ENCODE measurements at regions not wholly inside any gene's neighbourhood (a gene's known extent, or its start where the extent isn't known, plus 50 kb on each side); places are given as distances from the start of the nearest gene placed in this dataset.

- Histone ChIP-seq H2AFZ (ENCODE audit: low read length) (no peak overlapping the region), H3K27me3 (ENCODE audit: control insufficient read depth, insufficient read depth, low read length) (no peaks in the 10 kb centered on the region), H3K79me2 (ENCODE audit: control insufficient read depth, insufficient read depth, low read length) (no peaks in the 10 kb centered on the region), H3K4me3 (replicated peaks in 1 of 4; ENCODE audit: control extremely low read depth in 1 of 4, insufficient read depth in 1 of 4, low read depth in 3 of 4, low read length in 4 of 4) (no peak overlapping the region), H4K20me1 (ENCODE audit: control insufficient read depth, extremely low read depth, insufficient read depth, low read length) (no peaks in the 10 kb centered on the region), H3K9ac (ENCODE audit: insufficient read depth, low read length) (no peak overlapping the region), H3K36me3 (ENCODE audit: control insufficient read depth, insufficient read depth, low read length) (no peaks in the 10 kb centered on the region), H3K27ac (ENCODE audit: insufficient read depth, low read length) (no peak overlapping the region), H3K9me3 (ENCODE audit: control insufficient read depth, insufficient read depth, low read depth, low read length) (no peaks in the 10 kb centered on the region), H3K4me2 (ENCODE audit: extremely low read depth, insufficient read depth, low read length) (no peak overlapping the region), H3K4me1 (ENCODE audit: control insufficient read depth, extremely low read depth, insufficient read depth, low read length) (peaks cover 4% of the 10 kb centered on the region)
- no peak for DNase-seq (ENCODE audit: low read depth in 2 of 2)
- no peak for TF ChIP-seq EZH2 (IDR thresholded peaks at IDR 0.05; ENCODE audit: low read length, missing control alignments)
- TF ChIP-seq, protein P1, sequence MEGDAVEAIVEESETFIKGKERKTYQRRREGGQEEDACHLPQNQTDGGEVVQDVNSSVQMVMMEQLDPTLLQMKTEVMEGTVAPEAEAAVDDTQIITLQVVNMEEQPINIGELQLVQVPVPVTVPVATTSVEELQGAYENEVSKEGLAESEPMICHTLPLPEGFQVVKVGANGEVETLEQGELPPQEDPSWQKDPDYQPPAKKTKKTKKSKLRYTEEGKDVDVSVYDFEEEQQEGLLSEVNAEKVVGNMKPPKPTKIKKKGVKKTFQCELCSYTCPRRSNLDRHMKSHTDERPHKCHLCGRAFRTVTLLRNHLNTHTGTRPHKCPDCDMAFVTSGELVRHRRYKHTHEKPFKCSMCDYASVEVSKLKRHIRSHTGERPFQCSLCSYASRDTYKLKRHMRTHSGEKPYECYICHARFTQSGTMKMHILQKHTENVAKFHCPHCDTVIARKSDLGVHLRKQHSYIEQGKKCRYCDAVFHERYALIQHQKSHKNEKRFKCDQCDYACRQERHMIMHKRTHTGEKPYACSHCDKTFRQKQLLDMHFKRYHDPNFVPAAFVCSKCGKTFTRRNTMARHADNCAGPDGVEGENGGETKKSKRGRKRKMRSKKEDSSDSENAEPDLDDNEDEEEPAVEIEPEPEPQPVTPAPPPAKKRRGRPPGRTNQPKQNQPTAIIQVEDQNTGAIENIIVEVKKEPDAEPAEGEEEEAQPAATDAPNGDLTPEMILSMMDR (conservative IDR thresholded peaks at IDR 0.05 in 1 of 2, IDR thresholded peaks at IDR 0.05 in 1 of 2; ENCODE audit: low read depth in 1 of 2, low read length in 2 of 2) = no peak
Measured at GRCh38 chr7:131254211-131254610, 73.5 kb upstream of the MKLN1 start.

GRCh38 chr7:131255242-131255641 lies 72.4 kb upstream of the MKLN1 start:
- H3K4me2 ChIP-seq (ENCODE audit: extremely low read depth, insufficient read depth, low read length) = no peak overlapping the region
- H3K79me2 ChIP-seq (ENCODE audit: control insufficient read depth, insufficient read depth, low read length) = no peaks in the 10 kb centered on the region
- H3K27me3 ChIP-seq (ENCODE audit: control insufficient read depth, insufficient read depth, low read length) = no peaks in the 10 kb centered on the region
- peak in 1 of 2 donors; percentile 24 for DNase-seq (ENCODE audit: low read depth in 2 of 2)
- TF ChIP-seq, protein P1 (conservative IDR thresholded peaks at IDR 0.05 in 1 of 2, IDR thresholded peaks at IDR 0.05 in 1 of 2; ENCODE audit: low read depth in 1 of 2, low read length in 2 of 2) = no peak
- TF ChIP-seq EZH2 (IDR thresholded peaks at IDR 0.05; ENCODE audit: low read length, missing control alignments) = no peak
- H3K9ac ChIP-seq (ENCODE audit: insufficient read depth, low read length) = no peak overlapping the region
- H3K36me3 ChIP-seq (ENCODE audit: control insufficient read depth, insufficient read depth, low read length) = no peaks in the 10 kb centered on the region
- H3K4me3 ChIP-seq (replicated peaks in 1 of 4; ENCODE audit: control extremely low read depth in 1 of 4, insufficient read depth in 1 of 4, low read depth in 3 of 4, low read length in 4 of 4) = no peak overlapping the region
- H3K27ac ChIP-seq (ENCODE audit: insufficient read depth, low read length) = no peak overlapping the region
- no peaks in the 10 kb centered on the region for H3K4me1 ChIP-seq (ENCODE audit: control insufficient read depth, extremely low read depth, insufficient read depth, low read length)
- no peaks in the 10 kb centered on the region for H3K9me3 ChIP-seq (ENCODE audit: control insufficient read depth, insufficient read depth, low read depth, low read length)
- H4K20me1 ChIP-seq (ENCODE audit: control insufficient read depth, extremely low read depth, insufficient read depth, low read length) = no peaks in the 10 kb centered on the region
- no peak overlapping the region for H2AFZ ChIP-seq (ENCODE audit: low read length)

DNA sequence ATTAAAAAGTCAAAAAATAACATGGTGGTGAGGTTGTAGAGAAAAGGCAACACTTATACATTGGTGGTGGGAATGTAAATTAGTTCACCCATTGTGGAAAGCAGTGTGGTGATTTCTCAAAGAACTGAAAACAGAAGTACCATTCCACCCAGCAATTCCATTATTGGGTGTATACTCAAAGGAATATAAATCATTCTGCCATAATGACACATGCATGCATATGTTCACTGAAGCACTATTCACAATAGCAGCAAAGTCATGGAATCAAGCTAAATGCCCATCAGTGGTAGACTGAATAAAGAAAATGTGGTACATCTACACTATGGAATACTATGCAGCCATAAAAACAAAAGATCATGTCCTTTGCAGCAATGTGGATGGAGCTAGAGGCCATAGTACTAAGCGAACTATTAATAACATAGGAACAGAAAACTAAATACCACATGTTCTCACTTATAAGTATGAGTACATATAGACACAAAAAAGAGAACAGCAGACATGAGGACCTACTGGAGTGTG lies 66.1 kb upstream of the MKLN1 start:
- Histone ChIP-seq H3K4me2 (ENCODE audit: extremely low read depth, insufficient read depth, low read length) (no peak overlapping the region), H3K79me2 (ENCODE audit: control insufficient read depth, insufficient read depth, low read length) (no peaks in the 10 kb centered on the region), H3K36me3 (ENCODE audit: control insufficient read depth, insufficient read depth, low read length) (no peaks in the 10 kb centered on the region), H3K4me3 (replicated peaks in 1 of 4; ENCODE audit: control extremely low read depth in 1 of 4, insufficient read depth in 1 of 4, low read depth in 3 of 4, low read length in 4 of 4) (no peak overlapping the region), H2AFZ (ENCODE audit: low read length) (no peak overlapping the region), H3K9me3 (ENCODE audit: control insufficient read depth, insufficient read depth, low read depth, low read length) (no peaks in the 10 kb centered on the region), H3K27ac (ENCODE audit: insufficient read depth, low read length) (no peak overlapping the region), H3K4me1 (ENCODE audit: control insufficient read depth, extremely low read depth, insufficient read depth, low read length) (no peaks in the 10 kb centered on the region), H4K20me1 (ENCODE audit: control insufficient read depth, extremely low read depth, insufficient read depth, low read length) (no peaks in the 10 kb centered on the region), H3K9ac (ENCODE audit: insufficient read depth, low read length) (no peak overlapping the region), H3K27me3 (ENCODE audit: control insufficient read depth, insufficient read depth, low read length) (no peaks in the 10 kb centered on the region)
- TF ChIP-seq, protein P1 (conservative IDR thresholded peaks at IDR 0.05 in 1 of 2, IDR thresholded peaks at IDR 0.05 in 1 of 2; ENCODE audit: low read depth in 1 of 2, low read length in 2 of 2) = no peak
- TF ChIP-seq EZH2 (IDR thresholded peaks at IDR 0.05; ENCODE audit: low read length, missing control alignments) = no peak
- no peak for DNase-seq (ENCODE audit: low read depth in 2 of 2)
